ENCODE measurements at regions not wholly inside any gene's neighbourhood (a gene's known extent, or its start where the extent isn't known, plus 50 kb on each side); places are given as distances from the start of the nearest gene placed in this dataset.

DNA sequence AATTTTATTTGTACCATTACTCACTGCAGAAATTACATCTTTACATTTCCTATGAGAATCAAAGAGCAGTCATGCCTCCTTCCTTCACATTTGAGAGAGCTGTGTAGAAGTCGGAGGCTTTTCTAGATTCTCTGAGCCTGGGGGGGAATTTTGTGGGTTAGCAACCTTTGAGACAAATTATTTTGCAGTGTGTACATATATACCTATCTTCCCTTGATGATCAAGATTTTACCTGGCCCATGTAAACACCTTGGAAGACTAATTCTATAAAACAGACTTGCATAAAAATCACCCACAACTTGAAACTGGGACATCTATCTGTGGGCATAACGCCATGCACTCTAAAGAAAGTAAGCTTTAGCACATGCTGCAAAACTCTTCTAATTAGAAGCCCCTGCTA lies 491.5 kb upstream of the MDFIC2 start:
- DNase-seq, result no peak
- H3K27ac Mint-ChIP-seq, result no peak overlapping the region
- peaks cover 3% of the 10 kb centered on the region for H3K27me3 Mint-ChIP-seq (ENCODE audit: low read depth, poor library complexity)
- TF ChIP-seq, protein P1, sequence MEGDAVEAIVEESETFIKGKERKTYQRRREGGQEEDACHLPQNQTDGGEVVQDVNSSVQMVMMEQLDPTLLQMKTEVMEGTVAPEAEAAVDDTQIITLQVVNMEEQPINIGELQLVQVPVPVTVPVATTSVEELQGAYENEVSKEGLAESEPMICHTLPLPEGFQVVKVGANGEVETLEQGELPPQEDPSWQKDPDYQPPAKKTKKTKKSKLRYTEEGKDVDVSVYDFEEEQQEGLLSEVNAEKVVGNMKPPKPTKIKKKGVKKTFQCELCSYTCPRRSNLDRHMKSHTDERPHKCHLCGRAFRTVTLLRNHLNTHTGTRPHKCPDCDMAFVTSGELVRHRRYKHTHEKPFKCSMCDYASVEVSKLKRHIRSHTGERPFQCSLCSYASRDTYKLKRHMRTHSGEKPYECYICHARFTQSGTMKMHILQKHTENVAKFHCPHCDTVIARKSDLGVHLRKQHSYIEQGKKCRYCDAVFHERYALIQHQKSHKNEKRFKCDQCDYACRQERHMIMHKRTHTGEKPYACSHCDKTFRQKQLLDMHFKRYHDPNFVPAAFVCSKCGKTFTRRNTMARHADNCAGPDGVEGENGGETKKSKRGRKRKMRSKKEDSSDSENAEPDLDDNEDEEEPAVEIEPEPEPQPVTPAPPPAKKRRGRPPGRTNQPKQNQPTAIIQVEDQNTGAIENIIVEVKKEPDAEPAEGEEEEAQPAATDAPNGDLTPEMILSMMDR (IDR thresholded peaks at IDR 0.05), result no peak
- H3K4me1 Mint-ChIP-seq, result peaks cover 6% of the 10 kb centered on the region
- H3K4me3 Mint-ChIP-seq, result no peak overlapping the region
- H3K36me3 Mint-ChIP-seq (ENCODE audit: low read depth), result no peaks in the 10 kb centered on the region
- H3K9me3 Mint-ChIP-seq, result no peaks in the 10 kb centered on the region

DNA sequence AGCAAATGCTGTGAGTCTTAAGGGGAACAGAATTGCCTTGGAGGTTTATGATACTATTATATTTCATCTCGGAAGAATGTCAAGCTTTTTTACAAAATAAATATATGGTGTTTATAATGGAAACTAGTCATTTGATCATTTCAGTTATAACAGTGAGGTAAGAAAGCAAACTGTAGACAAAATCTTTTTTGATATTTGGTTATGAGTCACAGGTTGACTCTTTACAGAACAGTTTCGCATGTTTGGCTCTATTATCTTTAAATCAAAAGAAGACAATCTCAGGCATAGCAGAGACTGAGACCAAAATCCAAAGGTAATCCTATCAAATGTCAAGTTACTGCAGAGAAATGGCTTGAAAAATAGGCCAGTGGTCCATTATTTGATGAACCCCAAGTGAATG lies 490.9 kb upstream of the MDFIC2 start:
- Mint-ChIP-seq H3K4me1 (peaks cover 6% of the 10 kb centered on the region), H3K4me3 (no peak overlapping the region), H3K36me3 (ENCODE audit: low read depth) (no peaks in the 10 kb centered on the region), H3K27ac (no peak overlapping the region), H3K9me3 (no peaks in the 10 kb centered on the region), H3K27me3 (ENCODE audit: low read depth, poor library complexity) (peaks cover 3% of the 10 kb centered on the region)
- no peak for DNase-seq
- TF ChIP-seq, protein P1 (IDR thresholded peaks at IDR 0.05), result no peak

DNA sequence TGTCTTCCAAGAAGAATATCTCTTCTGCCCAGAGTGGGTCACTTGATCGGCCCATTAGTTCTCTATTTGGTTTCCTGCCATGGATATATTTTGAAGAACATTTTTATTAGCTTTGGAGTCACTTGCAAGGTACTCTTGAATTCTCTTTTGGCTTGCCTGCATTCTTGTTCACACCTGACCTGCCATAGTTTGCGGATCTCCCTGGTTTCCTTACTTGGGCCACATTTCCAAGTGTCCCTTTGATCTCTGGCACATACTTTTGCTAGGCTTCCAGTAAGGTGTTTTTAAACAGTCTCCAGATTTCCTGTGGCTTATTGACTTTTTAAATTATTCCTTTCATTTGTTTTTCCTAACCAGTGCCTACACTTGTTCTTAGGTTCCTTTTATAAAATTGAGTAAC lies 488.5 kb upstream of the MDFIC2 start:
- peaks cover 3% of the 10 kb centered on the region for H3K9me3 Mint-ChIP-seq
- no peaks in the 10 kb centered on the region for H3K36me3 Mint-ChIP-seq (ENCODE audit: low read depth)
- no peak overlapping the region for H3K4me3 Mint-ChIP-seq
- H3K4me1 Mint-ChIP-seq, result no peaks in the 10 kb centered on the region
- no peak for DNase-seq
- H3K27me3 Mint-ChIP-seq (ENCODE audit: low read depth, poor library complexity), result peaks cover 5% of the 10 kb centered on the region
- TF ChIP-seq, protein P1 (IDR thresholded peaks at IDR 0.05), result no peak
- H3K27ac Mint-ChIP-seq, result no peak overlapping the region

DNA sequence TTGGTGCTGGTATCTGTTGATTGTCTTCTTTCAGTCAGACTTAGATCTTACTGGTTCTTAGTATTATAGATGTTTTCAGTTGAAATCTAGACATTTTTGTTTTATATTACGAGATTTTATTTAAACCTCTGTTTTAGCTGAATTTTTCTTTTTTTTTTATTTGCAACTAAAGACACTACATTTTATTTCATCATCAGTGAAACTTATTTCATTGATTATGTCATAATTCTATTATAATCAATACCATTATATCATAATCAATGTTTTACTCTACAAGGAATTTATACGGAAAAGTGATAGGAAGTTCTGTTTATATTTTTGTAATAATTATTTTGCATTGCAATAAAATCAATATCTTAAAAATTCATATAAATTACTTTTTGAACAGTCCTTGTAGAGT lies 477.4 kb upstream of the MDFIC2 start:
- Mint-ChIP-seq H3K9me3 (no peaks in the 10 kb centered on the region), H3K4me3 (no peak overlapping the region), H3K36me3 (ENCODE audit: low read depth) (no peaks in the 10 kb centered on the region), H3K27me3 (ENCODE audit: low read depth, poor library complexity) (no peaks in the 10 kb centered on the region), H3K4me1 (no peaks in the 10 kb centered on the region), H3K27ac (no peak overlapping the region)
- TF ChIP-seq, protein P1 (IDR thresholded peaks at IDR 0.05), result no peak
- DNase-seq, result no peak

DNA sequence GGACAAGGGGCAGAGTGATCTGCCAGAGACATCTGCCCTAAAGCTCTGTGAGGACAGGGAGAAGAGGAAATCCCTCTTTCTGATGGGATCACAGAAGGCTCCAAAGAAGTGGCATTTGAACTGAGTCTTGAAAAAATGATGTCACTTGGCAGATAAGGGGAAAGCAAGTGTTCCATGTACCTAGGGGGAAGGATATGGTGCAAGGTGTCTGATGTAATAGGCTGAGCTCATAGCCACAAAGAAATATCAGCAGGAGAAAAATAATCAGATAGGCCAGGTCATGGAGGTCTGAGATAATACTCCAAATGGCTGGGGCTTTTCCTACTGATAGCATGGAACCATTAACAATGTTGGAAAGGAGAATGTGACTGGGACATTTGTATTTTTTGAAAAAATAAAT lies 468.4 kb upstream of the MDFIC2 start:
- TF ChIP-seq, protein P1 (IDR thresholded peaks at IDR 0.05), result no peak
- Mint-ChIP-seq H3K27ac (no peak overlapping the region), H3K27me3 (ENCODE audit: low read depth, poor library complexity) (no peaks in the 10 kb centered on the region), H3K9me3 (no peaks in the 10 kb centered on the region), H3K4me1 (no peaks in the 10 kb centered on the region), H3K4me3 (no peak overlapping the region), H3K36me3 (ENCODE audit: low read depth) (no peaks in the 10 kb centered on the region)
- DNase-seq, result no peak

DNA sequence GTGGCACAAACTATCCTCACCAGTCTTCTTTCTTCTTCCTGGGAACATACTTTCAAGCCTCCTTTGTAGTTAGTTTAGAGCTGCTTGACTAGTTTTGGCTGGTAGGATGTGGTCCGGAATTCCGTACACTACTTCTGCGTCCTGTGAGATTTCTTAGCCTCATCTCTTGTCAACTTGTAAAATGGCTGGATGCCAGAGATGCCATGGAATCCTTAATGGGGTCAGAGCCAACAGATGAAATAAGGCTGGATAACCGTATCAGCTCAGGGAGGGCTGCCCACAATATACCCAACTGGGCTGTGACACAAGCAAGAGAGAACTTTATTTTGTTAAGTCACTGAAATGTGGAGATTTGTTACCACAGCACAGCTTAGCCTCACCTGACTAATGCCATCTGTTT lies 466.9 kb upstream of the MDFIC2 start:
- TF ChIP-seq, protein P1 (IDR thresholded peaks at IDR 0.05), result no peak
- no peak overlapping the region for H3K27ac Mint-ChIP-seq
- H3K27me3 Mint-ChIP-seq (ENCODE audit: low read depth, poor library complexity), result no peaks in the 10 kb centered on the region
- no peak overlapping the region for H3K4me3 Mint-ChIP-seq
- no peaks in the 10 kb centered on the region for H3K9me3 Mint-ChIP-seq
- no peak for DNase-seq
- no peaks in the 10 kb centered on the region for H3K36me3 Mint-ChIP-seq (ENCODE audit: low read depth)
- H3K4me1 Mint-ChIP-seq, result no peaks in the 10 kb centered on the region
